Esophagus squamous epithelium (tissue), 5 donors: ENCODE measurements at regions not wholly inside any gene's neighbourhood (a gene's known extent, or its start where the extent isn't known, plus 50 kb on each side); places are given as distances from the start of the nearest gene placed in this dataset.
A peak's percentile ranks its signal among the peaks of the same experiment; 100 is the strongest.

Source experiments
- DNase-seq: peaks from one replicate; lab custom pipeline; 2025; lab: John Stamatoyannopoulos, UW
- H3K27ac ChIP-seq, 4 donors: fragments of 200-600 bp; sonication (generic); one replicate each; pipeline ENCODE4 v1.5.1; 2016 to 2019; ENCODE audit warnings: mild to moderate bottlenecking in 1 of 4
- H3K27me3 ChIP-seq, 4 donors: fragments of 200-600 bp; sonication (generic); 1 replicate in 3 of 4; 2 replicates in 1 of 4; pipeline versions ENCODE4 v1.5.1 to v1.6.0; 2017 to 2021; ENCODE audit warnings: antibody characterized with exemption in 1 of 4
- H3K36me3 ChIP-seq, 3 donors: fragments of 200-600 bp; sonication (generic); one replicate each; pipeline ENCODE4 v1.5.1; 2016 to 2019
- H3K4me1 ChIP-seq, 3 donors: fragments of 200-600 bp; sonication (generic); one replicate each; pipeline ENCODE4 v1.5.1; 2017 to 2019
- H3K4me3 ChIP-seq, 4 donors: fragments of 200-600 bp; sonication (generic); 1 replicate in 3 of 4; 2 replicates in 1 of 4; pipeline ENCODE4 v1.5.1; 2016 to 2019; ENCODE audit warnings: mild to moderate bottlenecking in 2 of 4, moderate library complexity in 1 of 4
- H3K9me3 ChIP-seq, 3 donors: fragments of 200-600 bp; sonication (generic); one replicate each; pipeline ENCODE4 v1.5.1; 2016 to 2019
- POLR2A ChIP-seq, 4 donors: fragments of 450-650 bp; IDR thresholded peaks; one replicate each; pipeline ENCODE4 v1.6.1; 2017; ENCODE audit warnings: antibody characterized with exemption in 4 of 4, mild to moderate bottlenecking in 4 of 4, moderate library complexity in 3 of 4
- WGBS, 2 donors: methylation state at CpG; one replicate each; pipeline ENCODE4 v1.1.5; 2018; 5-methylcytosine and 5-hydroxymethylcytosine counted together
- intact Hi-C: fragments of 100-400 bp; cut with DNase I; formaldehyde crosslinking; loops from one replicate; pipeline ENCODE4 v1.15.0; 2022
- small RNA-seq, 4 donors: library from RNA; depleted of rRNA; stranded (forward); fragments of <200 nt; gene quantifications; one replicate each; pipeline ENCODE3, GENCODE V24; 2016
- TF ChIP-seq, protein P1 (sequence below), 6 experiments: fragments of 450-650 bp in 4 of 6; fragments of 200-600 bp in 2 of 6; sonication (generic) in 2 of 6; IDR thresholded peaks; one replicate each; pipeline ENCODE4 v1.5.1; 2016 to 2019; ENCODE audit warnings: antibody characterized with exemption in 6 of 6, mild to moderate bottlenecking in 4 of 6, moderate library complexity in 4 of 6
- donor health status: DM: yes; HTN: yes; CAD: no.

DNA sequence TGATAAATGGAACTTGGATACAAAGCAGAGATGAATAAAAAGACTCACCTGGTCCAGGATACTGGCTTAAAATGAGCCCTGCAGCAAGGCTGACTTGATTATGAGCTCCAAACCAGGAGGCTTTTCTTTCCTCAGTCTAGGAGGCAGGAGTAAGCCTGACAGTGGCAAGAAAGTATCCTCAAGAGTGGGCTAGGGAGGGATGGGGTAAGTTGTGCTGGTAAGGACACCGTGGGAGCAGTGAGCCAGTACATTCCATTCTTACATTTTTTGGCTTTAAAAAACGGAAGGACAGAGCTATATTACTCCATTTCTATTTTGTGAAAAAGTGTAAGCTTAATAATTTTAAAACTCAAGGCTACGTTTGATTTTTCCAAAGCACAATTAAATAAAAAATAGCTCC is 187.1 kb upstream of the DDI1 start:
- TF ChIP-seq POLR2A (IDR thresholded peaks at IDR 0.05), result no peak
- TF ChIP-seq, protein P1, sequence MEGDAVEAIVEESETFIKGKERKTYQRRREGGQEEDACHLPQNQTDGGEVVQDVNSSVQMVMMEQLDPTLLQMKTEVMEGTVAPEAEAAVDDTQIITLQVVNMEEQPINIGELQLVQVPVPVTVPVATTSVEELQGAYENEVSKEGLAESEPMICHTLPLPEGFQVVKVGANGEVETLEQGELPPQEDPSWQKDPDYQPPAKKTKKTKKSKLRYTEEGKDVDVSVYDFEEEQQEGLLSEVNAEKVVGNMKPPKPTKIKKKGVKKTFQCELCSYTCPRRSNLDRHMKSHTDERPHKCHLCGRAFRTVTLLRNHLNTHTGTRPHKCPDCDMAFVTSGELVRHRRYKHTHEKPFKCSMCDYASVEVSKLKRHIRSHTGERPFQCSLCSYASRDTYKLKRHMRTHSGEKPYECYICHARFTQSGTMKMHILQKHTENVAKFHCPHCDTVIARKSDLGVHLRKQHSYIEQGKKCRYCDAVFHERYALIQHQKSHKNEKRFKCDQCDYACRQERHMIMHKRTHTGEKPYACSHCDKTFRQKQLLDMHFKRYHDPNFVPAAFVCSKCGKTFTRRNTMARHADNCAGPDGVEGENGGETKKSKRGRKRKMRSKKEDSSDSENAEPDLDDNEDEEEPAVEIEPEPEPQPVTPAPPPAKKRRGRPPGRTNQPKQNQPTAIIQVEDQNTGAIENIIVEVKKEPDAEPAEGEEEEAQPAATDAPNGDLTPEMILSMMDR (IDR thresholded peaks at IDR 0.05), result no peak
- no peak for DNase-seq
- H3K36me3 ChIP-seq, result no peaks in the 10 kb centered on the region
- H3K4me3 ChIP-seq, result no peak overlapping the region
- no peak overlapping the region for H3K27ac ChIP-seq
- WGBS, 2 donors, result 31 to 40% methylated on average over 3 of the region's 3 CpGs
- H3K4me1 ChIP-seq, result peaks cover 0 to 28% (median 0%) of the 10 kb centered on the region in 3 donors
- no peaks in the 10 kb centered on the region for H3K27me3 ChIP-seq
- no peaks in the 10 kb centered on the region for H3K9me3 ChIP-seq
- intact Hi-C loops, result no loop called here

DNA sequence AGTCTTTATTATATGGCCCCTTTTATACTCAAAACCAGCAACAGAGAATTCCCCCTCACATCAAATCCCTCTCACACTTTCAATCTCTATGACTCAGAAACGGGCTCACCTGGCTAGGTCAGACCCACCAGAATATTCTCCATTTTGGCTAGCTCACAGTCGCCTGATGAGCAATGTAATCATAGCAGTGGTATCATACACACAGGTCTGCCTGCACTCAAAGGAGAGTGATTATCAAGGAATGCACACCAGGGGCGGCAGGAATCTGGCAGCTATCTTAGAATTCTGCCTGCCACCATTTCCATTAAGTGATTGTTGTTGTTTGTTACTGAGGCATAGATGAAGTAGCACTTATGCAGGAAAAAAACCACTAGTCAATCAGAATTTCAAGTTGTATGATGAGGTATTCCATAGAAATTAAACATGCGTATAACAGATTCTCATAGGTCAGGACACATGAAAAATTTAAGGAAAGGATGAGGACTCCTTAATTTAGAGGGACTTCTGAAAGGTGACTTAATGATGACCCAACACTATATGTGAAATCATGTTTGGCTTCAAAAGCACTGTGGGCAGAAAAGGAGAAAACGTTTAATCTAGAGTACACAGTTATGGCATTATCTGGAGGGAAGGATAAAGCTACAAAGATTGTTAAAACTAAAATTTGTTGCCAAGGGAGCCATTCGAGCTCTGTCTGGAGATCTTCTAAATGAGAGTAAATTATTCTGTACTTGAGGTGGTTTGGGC is 185.8 kb upstream of the DDI1 start:
- WGBS, 2 donors, result 37 to 58% methylated on average over 6 of the region's 6 CpGs
- H3K27ac ChIP-seq, result peak overlapping the region in 3 of 4 donors; percentile 38 to 59 (median 51)

DNA sequence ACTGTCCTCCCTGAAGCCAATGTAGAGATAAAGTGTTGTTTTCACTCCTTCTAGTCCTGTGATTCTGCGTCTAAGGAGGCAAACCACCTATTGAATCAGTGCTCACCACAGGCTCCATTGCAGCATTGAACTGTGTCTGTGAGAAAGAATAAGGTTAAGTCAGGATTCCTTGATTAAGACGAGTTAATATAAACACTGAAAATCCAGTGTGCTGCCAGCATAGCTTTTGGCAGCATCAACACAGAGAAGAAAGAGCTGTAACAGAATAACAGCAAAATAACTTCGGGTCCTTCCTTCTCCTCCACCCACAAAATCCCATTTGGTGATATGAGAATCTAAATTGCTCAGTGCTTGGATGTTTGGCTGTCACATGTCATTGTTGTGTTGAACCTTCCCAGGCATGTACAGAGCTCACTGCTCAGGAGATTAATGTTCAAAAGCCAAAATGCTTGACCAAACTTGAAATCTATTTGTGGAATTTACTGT is 185.2 kb upstream of the DDI1 start:
- Histone ChIP-seq H3K4me3 (no peak overlapping the region), H3K36me3 (no peaks in the 10 kb centered on the region), H3K9me3 (no peaks in the 10 kb centered on the region), H3K27me3 (no peaks in the 10 kb centered on the region), H3K27ac (peak overlapping the region in 3 of 4 donors; percentile 38 to 59 (median 51)), H3K4me1 (peaks cover 0 to 28% (median 0%) of the 10 kb centered on the region in 3 donors)
- WGBS, 2 donors, result 18 to 25% methylated on average over 3 of the region's 3 CpGs
- intact Hi-C loops, result no loop called here
- TF ChIP-seq POLR2A (IDR thresholded peaks at IDR 0.05), result no peak
- TF ChIP-seq, protein P1 (IDR thresholded peaks at IDR 0.05), result no peak
- DNase-seq, result no peak

More for the DNA sequence above, 185.8 kb upstream of the DDI1 start:
- H3K27me3 ChIP-seq, result no peaks in the 10 kb centered on the region
- no peaks in the 10 kb centered on the region for H3K36me3 ChIP-seq
- peaks cover 0 to 28% (median 0%) of the 10 kb centered on the region in 3 donors for H3K4me1 ChIP-seq
- H3K9me3 ChIP-seq, result no peaks in the 10 kb centered on the region
- intact Hi-C loops, result no loop called here
- H3K4me3 ChIP-seq, result no peak overlapping the region
- TF ChIP-seq POLR2A (IDR thresholded peaks at IDR 0.05), result no peak
- TF ChIP-seq, protein P1 (IDR thresholded peaks at IDR 0.05), result no peak
- no peak for DNase-seq

Small RNAs in the stretch of these regions (small RNA-seq; reads per million reads assigned to genes)
- gene MIR4693, result 0 reads per million in 4 donors
